RPMI8226 (cell line): ENCODE measurements at regions not wholly inside any gene's neighbourhood (a gene's known extent, or its start where the extent isn't known, plus 50 kb on each side); places are given as distances from the start of the nearest gene placed in this dataset.
"Not testable (repeated sequence)": the region's sequence is repeated elsewhere in the genome, so short reads cannot be mapped to it uniquely, and the experiment has no call there.

Experiments
- DNase-seq: peaks from one replicate; pipeline ENCODE4 v3.0.0-alpha.2; 2015

DNA sequence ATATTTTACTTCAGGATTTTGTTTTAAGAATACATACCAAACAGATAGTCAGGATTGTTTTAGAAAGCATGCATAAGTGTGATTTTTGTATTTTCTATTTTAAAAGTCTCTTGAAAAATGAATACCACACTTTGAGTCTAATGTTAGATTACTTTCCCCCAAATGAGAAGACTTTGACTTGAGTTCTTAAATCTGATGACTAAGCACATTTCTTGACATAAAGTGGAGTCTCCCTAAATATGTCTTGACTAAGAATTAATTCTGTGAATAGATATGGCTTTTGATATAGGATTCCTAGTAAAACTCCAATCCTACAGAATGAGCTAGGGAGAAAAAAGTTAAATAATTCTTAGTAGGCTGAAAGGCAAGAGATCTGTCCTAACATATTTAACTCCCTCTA lies 624.2 kb upstream of the SPRY2 start:
- no peak for DNase-seq

DNA sequence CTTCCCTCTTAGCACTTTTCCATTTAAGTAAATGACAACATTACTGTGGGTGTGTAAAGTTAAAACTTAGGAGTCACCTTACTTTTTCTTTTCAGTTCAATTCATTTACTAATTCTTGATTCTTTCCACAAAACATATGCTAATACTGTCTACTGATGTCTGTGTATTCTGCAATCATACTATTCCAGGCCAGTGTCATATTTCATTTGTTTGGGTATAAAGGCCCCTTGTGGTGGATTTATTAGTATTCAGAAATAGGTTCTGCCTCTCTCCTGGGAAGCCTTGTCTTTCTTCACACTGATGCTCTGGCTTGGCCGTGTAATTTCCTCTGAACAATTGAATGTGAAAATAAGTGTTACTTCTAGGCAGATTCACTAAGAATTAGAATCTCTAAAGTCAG lies 621.9 kb upstream of the SPRY2 start:
- DNase-seq, result no peak

DNA sequence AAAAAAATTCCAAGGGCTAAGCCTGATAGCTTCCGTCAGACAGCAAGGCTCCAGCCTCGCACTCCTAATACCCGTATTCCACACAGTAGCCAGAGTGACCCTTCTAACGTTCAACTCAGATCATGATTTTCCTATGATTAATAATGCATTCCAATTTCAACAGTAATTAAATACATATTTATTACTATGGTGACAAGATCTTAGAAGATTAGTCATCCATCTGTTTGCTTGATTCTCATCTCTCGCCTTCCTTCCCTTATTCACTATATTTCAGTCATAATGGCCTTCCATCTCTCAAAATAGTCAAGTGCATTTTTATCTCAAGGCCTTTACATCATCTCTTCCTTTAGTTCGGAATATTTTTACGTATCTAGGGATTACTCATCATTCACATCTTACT lies 621.2 kb upstream of the SPRY2 start:
- DNase-seq, result no peak

DNA sequence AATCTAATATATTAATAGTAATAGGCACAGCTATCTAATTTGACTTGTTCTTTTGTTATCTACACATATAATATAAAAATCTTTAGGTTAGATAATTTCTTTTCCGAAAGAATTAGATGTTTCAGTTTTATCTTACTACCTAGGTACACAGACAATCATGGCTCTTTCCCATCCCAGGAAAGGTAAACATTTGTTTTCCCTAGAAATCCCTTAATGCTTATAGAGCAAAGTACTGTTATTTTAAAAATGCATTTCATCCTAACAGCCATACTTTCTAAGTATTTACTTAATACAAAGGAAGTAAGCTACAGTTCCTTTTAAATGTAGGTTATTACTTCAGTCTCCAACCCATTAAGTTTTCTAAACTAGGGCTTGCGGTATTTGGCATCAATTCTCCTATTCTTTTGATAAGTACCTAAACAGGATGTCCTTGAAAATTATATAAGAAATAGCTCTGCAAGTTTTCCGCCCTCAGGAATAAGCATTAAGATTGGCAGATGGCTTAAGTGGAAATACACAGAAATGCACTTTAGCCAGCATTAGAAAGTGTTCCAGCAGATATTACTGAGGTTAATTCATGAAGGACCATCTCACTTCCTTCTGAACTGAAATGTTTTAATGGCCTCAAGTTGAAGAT lies 616.2 kb upstream of the SPRY2 start:
- DNase-seq, result no peak

DNA sequence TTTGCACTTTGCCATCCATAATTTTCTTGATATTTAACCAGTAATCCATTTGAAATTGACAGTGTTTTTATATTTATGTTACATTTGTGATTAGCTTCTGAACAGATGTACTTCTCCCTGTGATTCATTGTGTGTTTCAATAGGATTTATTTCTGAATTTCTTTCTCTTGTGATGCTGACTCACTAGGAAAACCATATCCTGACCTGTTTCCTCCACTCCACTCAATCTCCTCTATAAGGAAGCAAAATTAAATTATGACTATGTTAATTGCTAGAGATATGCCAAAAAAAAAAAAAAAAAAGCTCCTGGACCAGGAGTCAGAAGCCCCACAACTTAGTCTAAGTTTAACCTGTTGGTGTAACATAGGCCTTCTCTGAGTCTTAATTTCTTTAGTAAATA lies 614.6 kb upstream of the SPRY2 start:
- no peak for DNase-seq

DNA sequence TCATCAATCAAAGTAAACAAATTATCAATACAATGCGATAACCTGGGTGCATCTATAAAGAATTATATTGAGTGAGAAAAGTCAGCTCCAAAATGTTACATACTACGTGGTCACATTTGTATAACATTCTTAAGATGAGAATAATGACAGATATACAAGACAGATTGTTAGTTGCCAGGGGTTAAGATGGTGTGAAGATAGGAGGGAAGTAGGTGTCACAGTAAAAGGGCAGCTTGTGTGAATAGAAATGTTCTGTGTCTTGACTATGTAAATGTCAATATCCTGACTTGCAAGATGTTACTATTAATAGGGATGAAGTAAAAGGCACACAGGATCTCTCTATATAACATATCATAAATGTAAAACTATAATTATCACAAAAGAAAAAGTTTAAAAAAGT lies 611.2 kb upstream of the SPRY2 start:
- DNase-seq, result no peak

DNA sequence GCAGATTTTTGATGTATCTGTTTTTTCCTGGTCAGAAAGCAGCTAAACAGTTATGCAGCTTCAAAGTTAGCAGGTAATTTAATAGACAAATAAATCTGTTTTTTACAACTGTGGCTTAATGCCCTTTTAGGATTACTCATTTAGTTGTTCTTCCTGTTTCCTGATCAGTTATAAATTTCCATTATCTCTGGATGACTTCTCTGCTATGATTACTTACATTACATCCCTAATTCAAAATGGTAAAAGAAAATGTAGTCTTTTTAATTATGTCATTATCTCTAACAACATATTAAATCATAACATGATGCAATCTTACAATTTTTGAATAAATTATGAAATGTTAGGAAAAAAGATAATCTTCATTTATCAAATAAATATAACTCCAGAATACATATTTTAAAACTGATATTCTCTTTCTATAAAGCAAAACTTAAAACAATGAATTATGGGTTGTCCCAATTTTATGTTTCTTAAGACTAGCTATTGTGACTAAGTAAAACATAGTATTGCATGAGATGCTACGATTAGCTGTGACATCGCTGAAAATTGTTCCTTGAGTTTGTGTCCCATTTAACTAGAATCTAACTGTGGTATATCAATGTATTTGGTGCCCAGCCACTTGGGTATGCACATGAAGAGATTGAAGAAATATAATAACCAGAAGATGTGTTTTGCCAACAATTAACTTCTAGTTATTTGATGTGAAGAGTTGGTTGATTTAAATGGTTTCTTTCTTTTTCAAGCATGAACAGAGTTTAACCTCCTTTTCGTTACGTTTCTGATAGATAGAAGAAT lies 605.3 kb upstream of the SPRY2 start:
- no peak for DNase-seq

DNA sequence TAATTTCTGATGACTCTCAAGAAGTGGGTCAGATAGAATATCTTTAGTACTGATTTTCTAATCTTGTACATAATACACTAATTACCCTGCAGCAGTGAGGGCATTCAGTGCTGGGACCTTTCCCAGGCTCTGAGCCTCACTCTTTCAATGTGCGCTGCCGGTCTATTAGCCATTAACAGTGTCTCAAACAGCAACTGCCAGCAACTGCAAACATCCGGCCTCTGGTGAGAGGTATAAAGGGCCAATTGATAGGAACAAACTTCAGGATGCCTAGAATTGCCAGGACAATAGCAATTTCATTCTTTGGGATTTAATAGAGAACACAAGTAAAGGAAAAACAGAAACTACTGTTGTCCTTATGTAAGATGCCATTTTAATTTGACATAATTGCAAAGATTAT lies 604.4 kb upstream of the SPRY2 start:
- DNase-seq, result no peak

DNA sequence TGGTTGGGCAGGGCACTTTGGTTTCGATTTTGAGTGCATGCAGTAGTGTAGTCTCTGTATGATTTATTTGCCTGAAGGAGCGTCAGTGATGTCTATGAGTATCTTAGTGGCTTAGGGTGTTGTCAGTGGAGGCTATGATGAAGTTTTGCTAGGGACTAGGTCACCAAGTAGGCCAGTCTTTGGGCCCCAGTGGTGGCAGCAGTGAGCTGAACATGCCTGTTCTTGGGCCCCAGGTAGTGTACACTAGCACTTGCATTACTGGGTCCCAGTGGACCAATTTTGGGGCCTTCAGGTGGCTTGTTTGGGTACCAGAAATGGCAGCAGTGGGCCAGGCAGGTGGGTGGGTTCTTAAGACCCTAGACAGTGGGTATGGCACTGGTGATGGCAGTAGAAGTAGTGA lies 598.7 kb upstream of the SPRY2 start:
- no peak for DNase-seq

DNA sequence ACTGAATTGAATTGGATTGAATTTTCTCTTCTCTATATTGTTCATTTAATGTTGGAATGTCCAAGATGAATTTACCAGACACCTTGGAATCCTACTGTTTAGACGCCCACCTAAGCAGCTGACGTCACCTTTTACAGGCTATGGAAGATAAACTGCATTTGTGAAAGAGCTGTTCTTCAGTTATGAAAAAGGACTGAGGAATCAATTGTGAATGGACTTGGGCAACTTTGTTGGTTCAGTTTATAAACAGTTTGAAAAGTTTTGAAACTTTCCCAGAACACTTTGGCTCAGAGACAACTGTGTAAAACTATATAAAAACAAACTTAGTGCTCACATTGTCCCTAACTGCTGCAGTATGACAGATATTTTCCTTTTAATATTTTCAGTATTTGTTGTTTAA lies 590.8 kb upstream of the SPRY2 start:
- no peak for DNase-seq

DNA sequence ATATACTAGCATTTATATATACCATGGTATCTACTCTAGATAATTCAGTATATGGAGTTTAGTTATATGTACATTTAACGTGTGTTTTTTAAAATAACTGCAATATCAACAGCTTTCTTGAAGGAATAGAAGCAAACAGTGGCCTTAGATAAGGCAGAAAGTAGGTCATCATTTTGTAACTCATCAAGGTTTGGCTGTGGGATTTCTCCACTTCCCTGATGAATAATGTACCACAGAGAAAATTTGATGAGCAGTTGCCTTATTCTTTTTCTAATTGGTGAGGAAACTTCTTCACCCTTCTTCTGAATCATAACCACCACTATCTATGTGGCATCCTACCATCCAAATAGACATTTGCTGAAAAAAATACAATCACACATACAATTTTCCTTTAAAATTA lies 590.2 kb upstream of the SPRY2 start:
- DNase-seq, result no peak

DNA sequence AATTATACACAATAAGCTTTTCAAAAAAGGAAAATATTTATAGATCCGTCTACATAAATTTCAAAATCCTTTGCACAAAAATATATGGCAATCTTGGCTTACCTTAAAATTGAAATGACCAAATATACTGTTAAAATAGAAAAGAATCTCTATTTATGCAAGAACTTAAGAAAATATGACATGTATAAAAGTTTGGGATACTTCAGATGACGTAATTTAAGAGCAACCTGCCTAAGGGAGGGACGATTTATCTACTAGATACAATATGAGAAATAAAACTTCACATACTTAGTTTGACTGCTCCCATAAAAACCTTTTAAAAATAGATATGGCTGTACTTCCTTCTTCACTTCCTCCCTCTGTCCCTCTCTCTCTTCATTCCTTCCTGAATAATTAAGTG lies 587.3 kb upstream of the SPRY2 start:
- no peak for DNase-seq

DNA sequence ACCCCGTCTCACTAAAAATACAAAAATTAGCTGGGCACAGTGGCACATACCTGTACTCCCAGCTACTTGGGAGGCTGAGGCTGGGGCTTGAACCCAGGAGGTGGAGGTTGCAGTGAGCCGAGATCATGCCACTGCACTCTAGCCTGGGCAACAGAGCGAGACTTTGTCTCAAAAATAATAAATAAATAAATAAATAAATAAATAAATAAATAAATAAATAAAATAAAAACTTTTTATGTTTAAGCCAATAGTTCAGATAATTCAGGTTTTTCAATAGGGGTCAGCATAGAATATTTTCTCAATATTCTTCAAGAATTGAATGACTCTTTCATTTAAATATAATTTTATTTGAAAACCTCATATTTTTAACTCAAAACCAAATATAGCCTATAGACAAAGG lies 585.1 kb upstream of the SPRY2 start:
- DNase-seq, result not testable (repeated sequence)

DNA sequence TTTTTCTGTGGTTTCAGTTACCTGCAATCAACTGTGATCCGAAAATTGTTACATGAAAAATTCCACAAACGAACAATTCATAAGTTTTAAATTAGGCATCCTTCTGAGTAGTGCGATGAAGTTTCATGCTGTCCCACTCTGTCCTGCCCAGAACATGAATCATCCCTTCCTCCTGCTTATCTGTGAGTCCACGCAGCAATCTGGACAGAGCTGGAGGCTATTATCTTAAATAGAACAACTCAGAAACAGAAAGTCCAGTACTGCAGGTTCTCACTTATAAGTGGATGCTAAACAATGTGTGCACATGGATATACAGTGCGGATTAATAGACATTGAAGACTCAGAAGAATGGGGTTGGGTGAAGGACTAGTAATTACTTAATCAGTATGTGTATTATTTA lies 583.7 kb upstream of the SPRY2 start:
- DNase-seq, result no peak

DNA sequence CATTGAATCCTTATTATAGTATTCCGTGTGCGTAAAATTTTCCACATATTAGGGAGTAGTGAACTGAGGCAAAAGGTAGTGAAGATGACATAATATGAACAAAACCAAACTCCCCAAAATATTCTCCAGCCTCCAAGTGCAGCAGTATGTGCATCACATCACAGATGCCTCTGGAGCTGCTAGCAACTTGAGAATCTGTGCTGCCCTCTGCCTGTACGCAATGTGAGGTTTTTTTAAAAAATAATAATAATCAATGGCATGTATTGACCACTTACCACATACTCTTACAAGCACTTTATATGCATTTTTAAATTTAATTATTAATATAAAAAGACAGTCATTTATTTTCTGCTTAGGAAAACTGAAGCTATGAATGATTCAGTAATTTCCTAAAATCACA lies 583.0 kb upstream of the SPRY2 start:
- DNase-seq, result no peak

DNA sequence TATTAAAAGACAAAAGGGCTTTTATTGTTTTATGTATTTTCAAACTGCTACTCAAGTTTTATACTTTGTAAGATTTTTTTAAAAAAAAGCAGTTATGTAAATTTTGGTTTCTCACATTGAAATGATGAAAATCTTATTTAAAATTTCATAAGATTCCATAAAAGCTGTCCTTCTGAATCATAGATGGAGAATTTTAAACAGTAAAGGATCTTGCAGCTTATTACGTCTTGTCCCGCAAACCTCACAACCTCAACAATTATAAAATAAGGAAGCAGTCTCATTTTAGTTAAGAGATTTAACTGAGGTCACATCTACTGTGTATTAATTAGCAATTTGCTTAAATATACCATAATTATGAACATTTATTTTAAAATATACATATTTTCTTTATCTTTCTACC lies 581.0 kb upstream of the SPRY2 start:
- no peak for DNase-seq

DNA sequence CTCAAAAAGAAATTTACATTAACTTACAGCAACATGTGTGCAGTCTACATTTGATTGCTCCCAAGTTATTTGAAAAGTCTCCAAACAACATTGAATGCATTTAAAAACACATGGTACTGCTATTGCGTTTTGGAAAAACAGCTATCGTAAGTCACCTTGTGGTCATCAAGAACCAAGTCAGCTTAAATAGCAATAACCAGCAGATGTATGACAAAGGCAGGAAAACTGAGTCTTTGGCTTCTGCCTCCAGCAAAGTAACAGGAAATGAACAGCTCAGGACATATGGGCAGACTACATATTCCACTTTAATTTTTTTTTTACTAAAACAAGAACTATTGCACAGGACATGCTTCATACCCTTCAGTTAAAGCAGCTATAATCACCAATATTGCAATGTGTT lies 580.6 kb upstream of the SPRY2 start:
- no peak for DNase-seq

DNA sequence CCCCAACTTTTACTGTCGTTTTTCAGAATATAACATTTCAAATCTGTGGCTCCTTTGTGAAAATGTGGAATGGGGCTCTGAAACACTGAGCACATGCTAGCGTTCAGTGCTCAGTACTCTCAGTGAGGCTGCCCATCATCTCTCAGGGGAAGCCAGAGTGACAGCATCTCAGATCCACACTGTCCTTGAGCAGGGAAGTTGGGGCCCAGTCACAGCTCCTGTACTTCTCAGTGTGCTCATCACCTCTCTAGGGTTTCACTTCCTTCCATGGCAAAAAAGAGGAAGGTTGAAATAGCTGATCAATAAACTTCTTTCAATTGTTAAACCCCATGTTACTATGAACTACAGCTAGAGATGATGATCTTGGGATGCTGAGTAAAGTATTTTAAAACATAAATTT lies 565.9 kb upstream of the SPRY2 start:
- no peak for DNase-seq

DNA sequence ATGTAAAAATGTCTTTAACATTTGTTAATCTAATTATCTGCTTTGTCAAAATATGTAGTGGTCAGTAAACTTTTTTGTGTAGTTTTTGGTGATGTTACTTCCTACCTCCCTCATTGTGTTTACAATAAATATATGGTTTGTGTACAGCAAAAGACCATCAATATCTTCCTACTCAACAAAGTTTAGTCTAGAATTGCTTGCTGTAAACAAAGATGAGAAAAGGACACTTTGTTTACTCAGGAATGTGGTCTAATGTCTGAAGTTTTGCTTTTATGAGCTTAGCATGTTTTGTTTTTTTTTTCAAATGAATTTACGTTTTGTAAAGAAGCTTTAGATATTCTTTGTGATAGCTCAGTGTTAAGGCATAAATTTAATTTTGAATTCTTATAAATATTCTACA lies 563.5 kb upstream of the SPRY2 start:
- no peak for DNase-seq

DNA sequence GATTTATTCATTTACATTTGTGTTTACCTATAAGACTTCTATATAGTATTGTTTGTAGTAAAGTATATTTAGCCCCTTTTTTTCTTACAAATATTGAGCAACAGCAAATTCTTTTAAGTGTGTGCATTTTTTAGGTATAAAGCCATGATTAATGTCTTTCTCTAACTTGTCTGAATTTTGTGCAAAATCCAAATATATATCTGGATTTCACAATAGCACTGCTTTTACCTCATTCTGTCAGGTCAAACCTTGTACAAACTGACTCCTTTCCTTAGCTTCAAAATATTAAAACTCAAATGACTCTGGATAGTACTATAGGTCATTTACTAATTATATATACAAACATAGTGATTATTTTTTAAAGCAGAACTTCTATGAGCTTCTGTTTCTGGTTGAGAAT lies 563.0 kb upstream of the SPRY2 start:
- DNase-seq, result no peak

DNA sequence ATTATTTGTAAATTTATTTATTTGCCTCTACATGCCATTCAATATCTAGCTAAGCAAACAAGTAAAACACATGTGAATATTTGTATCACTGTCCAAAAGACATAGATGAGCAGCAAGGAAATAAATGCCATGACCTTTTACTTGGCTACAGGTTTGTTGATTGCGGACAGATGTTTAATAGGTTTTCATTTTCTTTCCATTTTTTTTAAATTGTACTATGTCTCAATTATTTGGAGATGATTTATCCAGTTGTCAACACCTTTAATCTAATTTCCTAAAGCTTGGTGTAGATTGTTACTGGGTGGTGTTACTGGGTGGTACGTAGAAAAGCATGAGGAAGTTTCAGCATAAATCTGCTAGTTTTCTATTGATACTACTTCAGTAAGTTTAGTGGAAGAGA lies 560.6 kb upstream of the SPRY2 start:
- no peak for DNase-seq

DNA sequence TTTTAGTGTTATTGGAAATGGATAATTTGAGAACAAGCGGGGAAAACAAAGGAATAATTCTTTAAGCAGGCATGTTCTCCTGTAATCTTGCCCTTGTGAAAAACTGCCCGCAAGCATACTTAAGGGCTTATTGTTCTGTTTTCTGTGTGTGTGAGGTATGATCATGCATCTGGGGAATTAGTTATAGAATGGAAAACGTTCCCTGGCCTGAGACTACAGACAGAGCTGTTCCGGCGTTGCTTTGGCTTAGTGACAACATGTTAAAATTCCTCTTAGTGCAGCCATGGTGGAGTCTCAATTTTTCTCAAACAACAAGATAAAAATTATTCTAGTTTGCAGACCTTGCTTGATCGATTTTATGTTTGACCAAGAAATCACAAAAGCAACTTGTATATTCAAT lies 560.2 kb upstream of the SPRY2 start:
- DNase-seq, result no peak

DNA sequence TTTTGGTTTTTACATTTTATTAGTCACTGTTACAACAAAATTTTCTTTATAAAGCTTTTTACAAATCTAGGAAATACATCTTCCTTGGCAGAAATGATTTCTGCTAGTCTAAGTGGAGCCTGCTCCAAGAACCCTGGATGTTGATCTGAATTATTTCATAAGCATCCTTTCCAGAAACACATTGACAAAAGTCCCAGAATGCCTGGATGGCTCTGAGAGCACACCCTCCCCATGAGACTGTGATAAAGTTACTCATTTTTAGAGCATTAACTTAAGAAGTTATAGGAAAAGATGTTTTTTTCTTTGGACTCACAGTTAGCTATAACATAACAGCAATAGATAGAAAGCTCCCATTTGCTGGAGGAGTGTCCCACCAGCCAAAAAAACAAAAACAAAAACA lies 559.6 kb upstream of the SPRY2 start:
- no peak for DNase-seq

DNA sequence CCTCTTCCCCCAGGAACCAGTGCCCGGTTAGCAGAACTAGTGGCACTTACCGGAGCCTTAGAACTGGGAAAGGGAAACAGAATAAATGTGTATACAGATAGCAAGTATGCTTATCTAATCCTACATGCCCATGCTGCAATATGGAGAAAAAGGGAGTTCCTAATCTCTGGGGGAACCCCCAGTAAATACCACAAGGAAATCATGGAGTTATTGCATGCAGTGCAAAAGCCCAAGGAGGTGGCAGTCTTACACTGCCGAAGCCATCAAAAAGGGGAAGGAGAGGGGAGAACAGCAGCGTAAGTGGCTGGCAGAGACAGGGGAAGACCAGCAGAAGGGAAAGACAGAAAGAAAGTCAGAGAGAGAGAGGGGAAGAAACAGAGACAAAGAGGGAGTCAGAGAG lies 556.7 kb upstream of the SPRY2 start:
- DNase-seq, result not testable (repeated sequence)

DNA sequence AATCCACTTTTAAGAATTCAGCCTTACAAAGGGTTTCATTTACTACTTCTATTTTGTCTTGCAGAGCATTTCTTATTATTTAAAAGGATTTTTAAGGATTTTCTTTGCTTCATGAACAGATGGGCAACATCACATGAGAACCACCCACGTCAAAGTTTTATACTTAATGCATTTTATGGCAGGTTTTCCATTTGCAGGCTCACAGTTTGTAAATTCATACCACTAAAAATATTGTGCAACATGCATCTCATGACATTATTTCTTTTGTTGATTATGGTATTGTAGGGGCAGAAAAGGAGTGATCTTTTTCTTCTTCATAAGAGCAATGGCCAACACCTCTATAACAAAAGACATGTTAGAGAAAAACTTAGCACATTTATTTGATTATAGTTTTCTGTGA lies 554.0 kb upstream of the SPRY2 start:
- no peak for DNase-seq
